ENCODE measurements at regions not wholly inside any gene's neighbourhood (a gene's known extent, or its start where the extent isn't known, plus 50 kb on each side); places are given as distances from the start of the nearest gene placed in this dataset.

- Histone ChIP-seq H3K9ac (ENCODE audit: control insufficient read depth, insufficient read depth, low read length) (no peak overlapping the region), H3K36me3 (ENCODE audit: control insufficient read depth in 2 of 2, insufficient read depth in 2 of 2, low read length in 1 of 2) (no peaks in the 10 kb centered on the region), H3K4me3 (no peak overlapping the region), H3K4me2 (ENCODE audit: control insufficient read depth, insufficient read depth) (no peak overlapping the region), H3K27ac (ENCODE audit: control insufficient read depth, insufficient read depth) (no peak overlapping the region), H4K20me1 (ENCODE audit: control insufficient read depth, insufficient read depth) (no peaks in the 10 kb centered on the region), H3K79me2 (ENCODE audit: control insufficient read depth, insufficient read depth, low read length) (no peaks in the 10 kb centered on the region), H2AFZ (ENCODE audit: control insufficient read depth, low read depth, low read length) (no peak overlapping the region), H3K4me1 (ENCODE audit: control insufficient read depth, insufficient read depth, low read length) (no peaks in the 10 kb centered on the region), H3K9me3 (replicated peaks; ENCODE audit: control insufficient read depth, insufficient read depth, low read length) (no peaks in the 10 kb centered on the region), H3K27me3 (replicated peaks in 1 of 2; ENCODE audit: control insufficient read depth in 2 of 2, insufficient read depth in 2 of 2, low read length in 1 of 2) (no peaks in the 10 kb centered on the region)
- ATAC-seq: no peak
- no peak for FAIRE-seq
- CTCF ChIA-PET: no interaction called here
- in situ Hi-C loops (cut with MboI) (no loop called here), intact Hi-C loops (cut with micrococcal nuclease; ENCODE audit: unreplicated experiment) (no loop called here)
- BruUV-seq (replicated peaks): no TSS peak
- POLR2A ChIA-PET: no interaction called here
- SMC1A ChIA-PET (ENCODE audit: uncharacterized antibody, unreplicated experiment): no interaction called here
- no peak for TF ChIP-seq RB1 (IDR thresholded peaks at IDR 0.05; ENCODE audit: borderline replicate concordance)
- TF ChIP-seq POLR2A (IDR thresholded peaks at IDR 0.05; ENCODE audit: low read depth, low read length): no peak
- TF ChIP-seq LARP7 (IDR thresholded peaks at IDR 0.05): no peak
- TF ChIP-seq CTCF (IDR thresholded peaks at IDR 0.05 in 2 of 3, conservative IDR thresholded peaks at IDR 0.05 in 1 of 3; ENCODE audit: control insufficient read depth in 2 of 3, extremely low read depth in 1 of 3, insufficient read depth in 1 of 3, low read depth in 3 of 3, low read length in 3 of 3): no peak
- no peak for TF ChIP-seq SREBF1 (IDR thresholded peaks at IDR 0.05; ENCODE audit: low read length)
- TF ChIP-seq WRNIP1 (IDR thresholded peaks at IDR 0.05; ENCODE audit: borderline replicate concordance, low read depth, low read length): no peak
- TF ChIP-seq, protein P1, sequence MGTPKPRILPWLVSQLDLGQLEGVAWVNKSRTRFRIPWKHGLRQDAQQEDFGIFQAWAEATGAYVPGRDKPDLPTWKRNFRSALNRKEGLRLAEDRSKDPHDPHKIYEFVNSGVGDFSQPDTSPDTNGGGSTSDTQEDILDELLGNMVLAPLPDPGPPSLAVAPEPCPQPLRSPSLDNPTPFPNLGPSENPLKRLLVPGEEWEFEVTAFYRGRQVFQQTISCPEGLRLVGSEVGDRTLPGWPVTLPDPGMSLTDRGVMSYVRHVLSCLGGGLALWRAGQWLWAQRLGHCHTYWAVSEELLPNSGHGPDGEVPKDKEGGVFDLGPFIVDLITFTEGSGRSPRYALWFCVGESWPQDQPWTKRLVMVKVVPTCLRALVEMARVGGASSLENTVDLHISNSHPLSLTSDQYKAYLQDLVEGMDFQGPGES (IDR thresholded peaks at IDR 0.05): no peak
- no peak for TF ChIP-seq DPF2 (IDR thresholded peaks at IDR 0.05)
- no peak for TF ChIP-seq EP300 (IDR thresholded peaks at IDR 0.05; ENCODE audit: borderline replicate concordance in 1 of 2, control insufficient read depth in 1 of 2, low read depth in 2 of 2, low read length in 2 of 2)
- TF ChIP-seq JUNB (IDR thresholded peaks at IDR 0.05): no peak
- 37% methylated on average over 6 of the region's 6 CpGs for WGBS (ENCODE audit: insufficient coverage, insufficient replicate concordance, low lambda C conversion rate, missing lambda C conversion rate)
- DNase-seq (ENCODE audit: low read depth, low spot score): no peak
- RAD21 ChIA-PET (ENCODE audit: unreplicated experiment): no interaction called here
These were observed 340.0 kb upstream of the DPYD start for GRCh38 chr1:98260839-98261238.

Measured in GM12878 (cell line).